GM12891 (cell line): ENCODE measurements at regions not wholly inside any gene's neighbourhood (a gene's known extent, or its start where the extent isn't known, plus 50 kb on each side); places are given as distances from the start of the nearest gene placed in this dataset.

Experiments
- POLR2A ChIP-seq: IDR thresholded peaks from 2 replicates; pipeline ENCODE4 v1.6.1; 2011; ENCODE audit warnings: low read depth, low read length, control low read depth
- POLR2AphosphoS5 ChIP-seq: IDR thresholded peaks from 2 replicates; pipeline ENCODE4 v1.6.1; 2011; ENCODE audit warnings: low read depth, low read length, control low read depth
- TAF1 ChIP-seq: IDR thresholded peaks from 2 replicates; pipeline ENCODE4 v1.6.1; 2011; ENCODE audit warnings: low read depth, low read length, control low read depth

- TF ChIP-seq POLR2A (no peak), TAF1 (no peak), POLR2AphosphoS5 (no peak)
Observed at GRCh38 chr18:78199002-78199401, 780.6 kb upstream of the SALL3 start.
